SJSA1 (cell line): ENCODE measurements at regions not wholly inside any gene's neighbourhood (a gene's known extent, or its start where the extent isn't known, plus 50 kb on each side); places are given as distances from the start of the nearest gene placed in this dataset.
A peak's percentile ranks its signal among the peaks of the same experiment; 100 is the strongest.

Source experiments
- DNase-seq, 2 experiments: peaks; one replicate each; pipeline ENCODE4 v3.0.0-alpha.2; 2015 to 2020; ENCODE audit warnings: low spot score in 2 of 2, low read depth in 1 of 2
- H3K27ac ChIP-seq: fragments of 250-450 bp; sonication (Bioruptor Pico); 2 replicates; pipeline ENCODE4 v1.5.1; 2020; ENCODE audit warnings: mild to moderate bottlenecking, moderate library complexity
- H3K27me3 ChIP-seq: fragments of 250-450 bp; sonication (Bioruptor Pico); replicated peaks from 2 replicates; pipeline ENCODE4 v1.5.1; 2020; ENCODE audit warnings: mild to moderate bottlenecking, moderate library complexity
- H3K36me3 ChIP-seq: fragments of 250-450 bp; sonication (Bioruptor Pico); 2 replicates; pipeline ENCODE4 v1.5.1; 2020; ENCODE audit warnings: mild to moderate bottlenecking
- H3K4me1 ChIP-seq: fragments of 250-450 bp; sonication (Bioruptor Pico); replicated peaks from 2 replicates; pipeline ENCODE4 v1.6.1; 2021; ENCODE audit warnings: mild to moderate bottlenecking
- H3K4me3 ChIP-seq: fragments of 250-450 bp; sonication (Bioruptor Pico); 2 replicates; pipeline ENCODE4 v1.5.1; 2020; ENCODE audit warnings: mild to moderate bottlenecking
- H3K9me3 ChIP-seq: fragments of 250-450 bp; sonication (Bioruptor Pico); replicated peaks from 2 replicates; pipeline ENCODE4 v1.5.1; 2020; ENCODE audit warnings: mild to moderate bottlenecking

DNA sequence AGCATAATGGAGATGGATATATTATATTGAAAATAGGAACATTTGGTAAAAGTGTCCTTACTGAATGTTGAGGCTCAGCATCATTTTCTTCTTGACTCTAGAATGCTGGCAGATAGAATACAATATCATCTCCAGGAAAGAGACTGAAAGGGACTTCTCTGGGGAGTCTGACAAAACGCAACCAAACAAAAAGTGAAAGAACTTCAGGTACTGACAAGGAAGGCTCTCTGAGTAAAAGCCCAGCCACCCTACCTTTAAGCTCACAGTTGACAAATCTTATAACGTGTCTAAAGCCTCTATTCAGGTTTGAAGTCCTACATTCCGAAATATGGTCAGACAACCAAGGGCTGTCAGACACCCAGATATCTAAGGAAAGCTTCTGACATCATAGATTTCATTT, 590.8 kb downstream of the SOX6 start:
- Histone ChIP-seq H3K27me3 (no peaks in the 10 kb centered on the region), H3K4me1 (no peaks in the 10 kb centered on the region), H3K4me3 (no peak overlapping the region), H3K36me3 (no peaks in the 10 kb centered on the region), H3K27ac (no peak overlapping the region), H3K9me3 (0 out of 2 replicates have a peak, but pooled peaks cover 4% of the 10 kb centered on the region)
- DNase-seq = no peak

DNA sequence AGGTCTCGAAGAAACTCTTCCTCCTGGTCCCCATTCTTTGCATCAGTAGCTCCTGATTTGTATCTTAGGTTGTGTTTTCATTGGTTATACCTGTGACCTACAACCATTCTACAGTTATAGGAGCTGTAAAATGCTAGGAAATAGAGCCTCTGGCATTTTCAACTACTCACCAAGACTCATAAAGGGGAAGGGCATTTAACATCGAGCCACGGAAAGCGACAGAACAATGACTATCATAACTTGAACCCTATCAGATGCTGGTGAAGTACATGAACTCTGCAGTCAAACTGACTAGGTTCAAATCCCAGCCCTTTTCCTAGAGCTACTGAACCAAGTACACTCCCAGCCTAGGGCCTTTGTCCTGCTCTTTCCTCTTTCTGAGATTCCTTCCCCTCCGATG, 588.0 kb downstream of the SOX6 start:
- 0 out of 2 replicates have a peak, but pooled peaks cover 3% of the 10 kb centered on the region for H3K9me3 ChIP-seq
- no peak for DNase-seq

DNA sequence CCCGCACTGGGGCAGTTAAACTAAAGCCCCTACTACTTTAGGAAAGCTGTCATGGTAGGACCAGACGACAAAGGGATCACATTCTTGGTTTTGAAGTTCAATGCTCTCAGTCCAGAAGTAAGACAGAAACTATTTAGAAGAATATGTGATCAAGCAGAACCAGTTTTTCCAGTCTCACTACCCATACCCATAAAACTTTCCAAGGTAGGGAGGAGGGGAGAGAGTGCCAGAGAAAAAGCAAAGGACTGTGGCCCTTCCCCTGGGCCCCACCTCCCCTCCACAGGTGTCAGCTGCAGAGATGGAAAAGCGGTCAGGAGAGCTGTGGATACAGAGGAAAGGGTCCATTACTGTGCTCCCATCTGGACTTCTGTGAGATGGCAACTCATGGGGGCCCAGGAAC, 587.1 kb downstream of the SOX6 start:
- no peak overlapping the region for H3K27ac ChIP-seq
- H3K4me1 ChIP-seq = no peaks in the 10 kb centered on the region
- no peak overlapping the region for H3K4me3 ChIP-seq
- no peaks in the 10 kb centered on the region for H3K27me3 ChIP-seq
- no peak for DNase-seq
- no peaks in the 10 kb centered on the region for H3K36me3 ChIP-seq
- no peaks in the 10 kb centered on the region for H3K9me3 ChIP-seq

More for the DNA sequence above, 588.0 kb downstream of the SOX6 start:
- no peaks in the 10 kb centered on the region for H3K27me3 ChIP-seq
- no peak overlapping the region for H3K4me3 ChIP-seq
- H3K27ac ChIP-seq = no peak overlapping the region
- no peaks in the 10 kb centered on the region for H3K36me3 ChIP-seq
- no peaks in the 10 kb centered on the region for H3K4me1 ChIP-seq

DNA sequence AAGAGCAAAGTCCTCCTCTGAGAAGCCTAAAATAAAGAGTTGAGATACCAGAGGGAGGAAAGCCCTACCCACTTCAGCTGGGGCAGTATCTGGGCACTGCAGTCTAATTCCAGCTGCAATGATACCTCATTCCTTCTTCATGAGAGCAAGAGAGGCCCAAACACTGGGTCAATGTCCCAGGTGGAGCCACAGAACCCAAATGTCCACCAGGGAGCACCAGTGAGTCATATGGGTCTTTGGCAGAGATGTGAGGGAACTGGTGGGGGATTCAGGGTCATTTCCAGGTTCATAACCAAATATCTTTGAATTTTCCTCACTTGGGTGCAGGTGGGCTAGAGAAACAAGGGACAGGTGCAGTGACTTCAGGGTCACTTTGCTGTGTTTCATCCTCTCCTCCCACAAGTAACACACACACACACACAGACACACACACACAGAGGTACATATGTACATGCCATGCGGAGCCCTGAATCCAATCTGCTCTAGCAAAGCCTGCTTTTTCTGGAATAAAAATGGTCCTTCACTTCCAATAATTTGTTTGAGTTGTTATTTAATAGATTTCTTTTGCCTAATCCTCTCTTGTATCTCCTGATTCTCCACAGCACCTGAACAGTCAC, 585.4 kb downstream of the SOX6 start:
- Histone ChIP-seq H3K9me3 (no peaks in the 10 kb centered on the region), H3K4me1 (no peaks in the 10 kb centered on the region), H3K36me3 (no peaks in the 10 kb centered on the region), H3K27me3 (no peaks in the 10 kb centered on the region), H3K27ac (no peak overlapping the region), H3K4me3 (no peak overlapping the region)
- peak; percentile 66 to 69 for DNase-seq

DNA sequence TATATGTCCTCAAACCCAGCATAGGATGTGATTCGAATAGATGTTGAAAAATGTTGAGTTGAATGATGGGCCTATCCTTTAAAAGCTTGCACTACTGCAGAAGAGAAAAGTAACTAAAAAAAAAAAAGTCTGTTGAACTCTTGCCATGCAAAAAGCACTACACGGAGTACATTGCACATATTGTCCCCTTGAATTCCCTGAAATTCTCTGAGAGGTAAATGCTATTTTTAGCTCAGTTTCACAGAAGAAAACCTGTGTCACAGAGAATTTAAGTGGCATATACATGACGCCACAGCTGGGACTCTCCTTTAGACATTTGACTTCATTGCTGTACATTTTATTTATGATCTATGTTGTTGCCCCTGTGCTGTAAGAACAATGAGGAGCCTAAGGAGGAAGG, 583.8 kb downstream of the SOX6 start:
- Histone ChIP-seq H3K4me3 (no peak overlapping the region), H3K27me3 (no peaks in the 10 kb centered on the region), H3K4me1 (no peaks in the 10 kb centered on the region), H3K36me3 (no peaks in the 10 kb centered on the region), H3K9me3 (no peaks in the 10 kb centered on the region), H3K27ac (no peak overlapping the region)
- DNase-seq = no peak

DNA sequence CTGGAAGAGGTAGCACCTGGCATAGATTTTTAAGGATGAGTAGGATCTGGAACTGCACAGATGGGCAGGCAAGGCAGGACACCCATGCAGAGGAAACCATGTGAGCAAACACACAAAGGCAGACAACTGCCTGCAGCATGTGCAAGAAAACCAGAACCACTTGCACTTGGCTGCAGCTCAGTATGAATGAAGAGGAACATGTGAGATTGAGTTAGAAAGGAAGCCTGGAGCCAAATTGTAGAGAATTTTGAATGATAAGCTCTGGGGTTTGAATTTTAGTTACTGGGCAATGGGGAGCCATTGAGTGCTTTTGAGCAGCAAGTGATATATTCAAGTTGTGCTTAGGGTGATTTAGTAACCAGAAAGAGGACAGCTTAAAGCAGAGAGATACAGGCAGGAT, 583.4 kb downstream of the SOX6 start:
- H3K27me3 ChIP-seq = no peaks in the 10 kb centered on the region
- H3K36me3 ChIP-seq = no peaks in the 10 kb centered on the region
- H3K4me1 ChIP-seq = no peaks in the 10 kb centered on the region
- no peak for DNase-seq
- no peak overlapping the region for H3K4me3 ChIP-seq
- H3K9me3 ChIP-seq = no peaks in the 10 kb centered on the region
- no peak overlapping the region for H3K27ac ChIP-seq

DNA sequence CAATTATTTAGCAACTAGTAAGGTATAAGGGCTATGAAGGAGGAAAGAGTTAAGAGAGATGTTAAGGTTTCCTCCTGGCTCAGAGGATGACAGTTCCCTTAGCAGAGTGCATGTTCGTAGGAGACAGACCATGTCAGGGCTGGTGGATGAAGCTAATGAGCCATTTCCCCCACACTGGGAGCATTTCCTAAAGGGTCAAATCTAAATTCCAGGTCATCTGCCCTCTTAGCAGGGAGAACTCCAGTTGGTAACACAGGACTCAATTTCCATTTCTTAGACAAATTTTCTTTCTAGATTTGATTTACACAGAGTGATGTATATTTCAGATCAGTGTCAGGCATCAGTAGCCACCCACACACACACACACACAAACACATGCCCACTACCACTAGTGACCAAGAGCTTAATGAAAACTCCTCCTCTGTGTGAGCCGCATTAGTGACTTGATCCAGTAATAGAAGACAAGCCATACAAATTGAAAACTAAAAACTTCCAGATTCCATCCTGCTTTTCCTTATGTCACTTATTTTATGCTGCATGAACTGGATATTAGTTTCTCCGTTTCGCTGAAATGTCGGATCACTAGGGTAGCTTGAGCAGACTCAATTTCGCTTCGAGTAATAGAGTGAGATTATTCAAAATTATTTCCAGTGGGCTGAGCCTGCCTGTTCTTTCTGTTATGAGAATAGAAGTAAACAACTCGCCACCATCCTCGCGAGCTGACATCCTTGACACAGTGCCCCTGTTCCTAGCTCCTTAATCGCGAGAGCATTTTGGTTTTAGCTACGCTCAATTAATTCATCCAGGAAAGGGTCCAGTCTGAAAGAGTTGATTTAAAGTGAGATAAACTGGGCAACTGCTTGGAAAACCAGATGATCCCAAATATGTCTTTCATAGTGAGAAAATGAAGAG, 582.6 kb downstream of the SOX6 start:
- H3K4me1 ChIP-seq = no peaks in the 10 kb centered on the region
- no peaks in the 10 kb centered on the region for H3K9me3 ChIP-seq
- no peaks in the 10 kb centered on the region for H3K36me3 ChIP-seq
- no peak overlapping the region for H3K4me3 ChIP-seq
- H3K27me3 ChIP-seq = no peaks in the 10 kb centered on the region
- no peak overlapping the region for H3K27ac ChIP-seq
- DNase-seq = no peak

DNA sequence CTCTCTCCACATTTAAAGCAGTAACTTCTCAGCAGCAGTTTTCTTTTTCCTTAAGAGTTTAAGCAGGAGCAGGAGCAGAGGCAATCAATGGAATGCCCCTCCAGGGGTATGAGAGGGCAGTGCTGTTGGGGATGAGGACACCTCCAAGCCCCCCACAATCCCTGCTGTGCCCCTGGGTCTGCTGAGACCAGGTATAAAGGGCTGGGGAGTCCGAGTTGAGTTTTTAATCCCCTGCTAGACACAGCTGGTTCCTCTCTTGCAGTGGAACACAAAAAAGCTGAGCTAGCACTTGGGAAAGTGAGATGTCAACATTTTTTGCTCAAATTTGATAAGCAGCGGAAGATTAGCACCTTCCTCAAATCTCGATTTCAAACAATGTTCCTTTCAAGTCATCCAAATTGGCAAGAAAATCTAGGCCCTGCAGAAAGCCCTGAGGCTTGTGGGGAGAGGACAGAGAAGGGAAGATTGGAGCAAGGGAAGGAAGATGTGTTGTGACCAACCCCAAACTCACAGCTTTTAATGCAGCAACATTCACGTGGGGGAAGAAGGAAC, 581.9 kb downstream of the SOX6 start:
- DNase-seq = no peak
- Histone ChIP-seq H3K9me3 (no peaks in the 10 kb centered on the region), H3K27me3 (no peaks in the 10 kb centered on the region), H3K36me3 (no peaks in the 10 kb centered on the region), H3K4me3 (no peak overlapping the region), H3K27ac (no peak overlapping the region), H3K4me1 (no peaks in the 10 kb centered on the region)

DNA sequence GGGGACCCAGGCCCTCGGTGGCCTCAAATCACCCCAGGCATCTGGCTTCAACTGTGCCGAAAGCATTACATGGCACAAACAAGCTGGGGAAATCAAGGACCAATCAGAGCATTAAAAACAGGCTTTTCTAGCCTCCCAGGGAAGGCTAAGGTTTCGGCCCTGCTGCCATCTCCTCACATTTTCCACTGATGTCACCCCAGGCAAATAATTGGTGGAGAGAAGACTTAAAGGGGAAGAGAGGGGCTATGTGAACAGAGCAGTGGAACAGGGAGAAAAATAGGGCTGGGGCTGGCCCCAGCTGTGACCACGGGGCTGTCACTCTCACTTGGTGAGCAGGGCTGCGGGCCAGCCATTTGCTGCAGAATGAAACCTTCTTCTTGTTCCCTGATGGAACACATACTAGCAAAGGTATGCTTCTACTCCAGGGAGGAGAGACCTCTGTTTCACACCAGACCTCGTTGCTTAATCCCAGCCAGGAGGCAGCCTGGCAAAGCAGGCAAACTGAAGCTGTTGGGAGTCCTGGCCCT, 581.3 kb downstream of the SOX6 start:
- H3K9me3 ChIP-seq = no peaks in the 10 kb centered on the region
- H3K27ac ChIP-seq = no peak overlapping the region
- no peaks in the 10 kb centered on the region for H3K36me3 ChIP-seq
- DNase-seq = no peak
- no peaks in the 10 kb centered on the region for H3K4me1 ChIP-seq
- no peak overlapping the region for H3K4me3 ChIP-seq
- no peaks in the 10 kb centered on the region for H3K27me3 ChIP-seq

DNA sequence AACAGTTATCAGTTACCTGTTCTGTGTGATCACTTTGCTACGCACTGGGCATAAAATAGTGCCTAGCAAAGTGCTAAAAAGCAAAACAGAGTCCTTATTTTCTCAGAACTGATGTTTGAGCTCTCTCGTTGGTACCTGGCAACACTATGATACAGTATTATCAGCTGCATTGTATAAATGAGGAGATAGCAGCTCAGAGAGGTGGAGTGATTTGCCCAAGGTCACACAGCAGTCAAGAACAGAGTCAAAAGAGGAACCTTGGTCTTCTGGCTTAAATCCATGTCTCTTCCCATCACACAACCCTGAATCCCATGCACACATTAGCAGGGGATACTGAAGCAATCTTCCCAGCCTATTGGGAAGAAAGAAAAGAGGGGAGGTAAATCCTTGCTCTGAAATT, 580.5 kb downstream of the SOX6 start:
- Histone ChIP-seq H3K9me3 (no peaks in the 10 kb centered on the region), H3K27me3 (no peaks in the 10 kb centered on the region), H3K4me3 (no peak overlapping the region), H3K27ac (no peak overlapping the region), H3K36me3 (no peaks in the 10 kb centered on the region), H3K4me1 (no peaks in the 10 kb centered on the region)
- no peak for DNase-seq

DNA sequence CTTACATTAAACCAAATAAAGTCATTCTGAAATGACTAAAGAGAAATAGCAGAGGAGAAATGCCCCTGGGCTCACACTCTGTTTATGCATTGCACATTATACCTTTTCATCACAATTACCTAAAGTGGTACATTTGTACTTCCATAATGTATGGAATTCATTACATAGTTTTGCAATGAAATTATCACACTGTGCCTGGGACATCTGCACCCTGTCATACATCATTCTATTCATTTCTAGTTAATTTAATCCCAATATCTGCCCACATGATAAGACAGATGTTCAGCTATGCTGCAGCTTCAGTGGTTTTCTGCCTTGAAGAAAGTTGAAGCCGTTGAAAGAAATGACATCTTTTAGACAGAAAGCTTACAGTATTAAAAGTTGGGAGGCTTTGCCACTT, 580.0 kb downstream of the SOX6 start:
- H3K27me3 ChIP-seq = no peaks in the 10 kb centered on the region
- DNase-seq = no peak
- no peaks in the 10 kb centered on the region for H3K4me1 ChIP-seq
- H3K27ac ChIP-seq = no peak overlapping the region
- H3K4me3 ChIP-seq = no peak overlapping the region
- no peaks in the 10 kb centered on the region for H3K9me3 ChIP-seq
- no peaks in the 10 kb centered on the region for H3K36me3 ChIP-seq

DNA sequence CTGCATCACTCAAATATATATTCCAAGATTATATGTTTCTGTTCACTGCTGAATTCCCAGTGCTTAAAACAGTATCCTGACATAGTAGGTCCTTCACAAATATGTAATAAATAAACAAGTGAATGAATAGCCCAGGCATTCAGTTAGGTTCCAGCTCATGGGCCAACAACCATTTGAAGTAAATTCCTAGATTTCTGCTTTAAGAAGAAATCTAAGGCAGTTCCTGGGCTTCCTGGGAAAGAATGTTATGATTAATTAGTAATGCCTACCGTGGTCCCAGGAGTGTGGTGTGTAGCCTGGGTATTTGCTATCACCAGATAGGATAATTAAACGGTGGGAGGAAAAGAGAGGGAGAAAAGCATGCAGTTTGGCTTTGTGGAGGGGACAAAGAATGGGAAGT, 576.8 kb downstream of the SOX6 start:
- DNase-seq = no peak
- no peaks in the 10 kb centered on the region for H3K9me3 ChIP-seq
- H3K27ac ChIP-seq = no peak overlapping the region
- no peaks in the 10 kb centered on the region for H3K4me1 ChIP-seq
- no peaks in the 10 kb centered on the region for H3K27me3 ChIP-seq
- no peak overlapping the region for H3K4me3 ChIP-seq
- H3K36me3 ChIP-seq = no peaks in the 10 kb centered on the region

DNA sequence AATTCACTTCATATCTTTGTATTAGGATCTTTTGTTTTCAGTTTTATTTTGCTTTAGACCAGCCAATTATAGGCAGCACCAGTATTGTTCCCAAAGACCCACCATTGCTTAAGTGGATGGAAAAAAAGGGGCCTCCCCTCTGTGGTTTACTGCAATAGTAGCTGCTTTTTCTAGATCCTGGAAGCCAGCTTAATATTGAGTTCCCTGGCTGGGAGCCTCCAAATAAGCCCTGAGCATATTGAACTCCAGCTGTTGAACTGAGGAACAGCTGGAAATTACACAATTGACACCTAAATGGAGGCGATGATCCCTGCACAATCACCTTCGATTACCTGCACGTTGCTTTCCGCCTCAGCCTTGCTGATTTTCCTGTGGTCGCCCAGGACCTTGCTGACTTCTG, 576.0 kb downstream of the SOX6 start:
- H3K36me3 ChIP-seq = no peaks in the 10 kb centered on the region
- DNase-seq = no peak
- H3K4me3 ChIP-seq = no peak overlapping the region
- no peaks in the 10 kb centered on the region for H3K27me3 ChIP-seq
- no peaks in the 10 kb centered on the region for H3K4me1 ChIP-seq
- no peaks in the 10 kb centered on the region for H3K9me3 ChIP-seq
- no peak overlapping the region for H3K27ac ChIP-seq

DNA sequence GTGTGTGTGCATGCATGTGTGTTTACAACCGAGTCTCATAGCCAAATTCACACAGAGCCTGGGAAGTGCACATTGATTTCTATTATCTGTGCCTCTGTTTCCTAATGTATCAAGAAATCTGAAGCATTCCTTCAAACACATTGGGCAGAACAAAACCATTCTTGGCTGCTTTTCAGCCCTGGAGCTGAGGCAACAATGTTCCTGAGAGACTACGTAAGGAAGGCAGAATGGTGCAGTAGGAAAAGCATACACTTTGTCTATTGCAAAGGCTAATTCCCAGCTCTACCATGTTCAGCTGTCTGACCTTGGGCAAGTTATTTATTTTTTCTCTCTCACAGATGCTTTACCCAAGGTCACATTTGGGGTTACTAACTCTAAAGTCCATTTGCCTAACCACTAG, 575.5 kb downstream of the SOX6 start:
- no peak overlapping the region for H3K27ac ChIP-seq
- H3K4me3 ChIP-seq = no peak overlapping the region
- no peak for DNase-seq
- no peaks in the 10 kb centered on the region for H3K4me1 ChIP-seq
- no peaks in the 10 kb centered on the region for H3K27me3 ChIP-seq
- no peaks in the 10 kb centered on the region for H3K9me3 ChIP-seq
- no peaks in the 10 kb centered on the region for H3K36me3 ChIP-seq
